Adrenal gland (tissue), 9 donors: ENCODE measurements at regions not wholly inside any gene's neighbourhood (a gene's known extent, or its start where the extent isn't known, plus 50 kb on each side); places are given as distances from the start of the nearest gene placed in this dataset.
A peak's percentile ranks its signal among the peaks of the same experiment; 100 is the strongest.

Experiments
- DNase-seq, 7 donors: peaks; one replicate each; pipeline ENCODE4 v3.0.0-alpha.2; 2019 to 2020
- H3K27ac ChIP-seq, 5 donors: fragments of 200-600 bp; sonication (generic) in 4 of 5; 1 replicate in 3 of 5; 2 replicates in 2 of 5; pipeline versions ENCODE4 v1.5.1 to v1.8.0; 2016 to 2020; ENCODE audit warnings: mild to moderate bottlenecking in 1 of 5
- H3K27me3 ChIP-seq: fragments of 200-600 bp; 2 replicates; pipeline ENCODE4 v1.8.0; 2021
- H3K36me3 ChIP-seq, 2 donors: fragments of 200-600 bp; replicated peaks in 1 of 2; 1 replicate in 1 of 2; 2 replicates in 1 of 2; pipeline versions ENCODE4 v1.5.1 to v1.8.0; 2018 to 2022
- H3K4me1 ChIP-seq, 2 donors: fragments of 200-600 bp; replicated peaks in 1 of 2; 1 replicate in 1 of 2; 2 replicates in 1 of 2; pipeline versions ENCODE4 v1.5.1 to v1.8.0; 2018 to 2021
- H3K4me3 ChIP-seq, 4 donors: fragments of 200-600 bp; sonication (generic) in 3 of 4; one replicate each; pipeline ENCODE4 v1.5.1; 2016 to 2018
- H3K9me3 ChIP-seq, 3 donors: fragments of 200-600 bp; sonication (generic) in 1 of 3; replicated peaks in 1 of 3; 1 replicate in 2 of 3; 2 replicates in 1 of 3; pipeline versions ENCODE4 v1.5.1 to v1.8.0; 2016 to 2021
- POLR2A ChIP-seq, 2 donors: fragments of 450-650 bp; IDR thresholded peaks; one replicate each; pipeline ENCODE4 v1.6.1; 2017; ENCODE audit warnings: antibody characterized with exemption in 2 of 2, mild to moderate bottlenecking in 2 of 2, moderate library complexity in 1 of 2
- WGBS, 4 donors: extraction: QIAGEN DNeasy Blood & Tissue Kit in 2 of 4; methylation state at CpG; one replicate each; pipeline versions ENCODE4 v1.1.5 to v1.1.7; 2013 to 2017; 5-methylcytosine and 5-hydroxymethylcytosine counted together
- intact Hi-C, 2 donors: fragments of 100-400 bp; cut with DNase I; formaldehyde crosslinking; loops; one replicate each; pipeline versions ENCODE4 v1.14.1 to v1.15.0; 2022 to 2023
- TF ChIP-seq, protein P1 (sequence below), 6 experiments: fragments of 450-650 bp in 4 of 6; fragments of 200-600 bp in 2 of 6; sonication (generic) in 1 of 6; IDR thresholded peaks; 1 replicate in 5 of 6; 2 replicates in 1 of 6; pipeline versions ENCODE4 v1.5.1 to v1.8.0; 2016 to 2021; ENCODE audit warnings: antibody characterized with exemption in 6 of 6, mild to moderate bottlenecking in 2 of 6, moderate library complexity in 1 of 6
- donor health status: healthy with polysubstance abuse.
- donor health status: Bipolar disorder and iron deficiency.
- donor health status: DM: yes; HTN: yes; CAD: no.
- donor health status: DM: no; HTN: no; CAD: no.
- donor health status: DM: no; HTN: no; CAD: no.

DNA sequence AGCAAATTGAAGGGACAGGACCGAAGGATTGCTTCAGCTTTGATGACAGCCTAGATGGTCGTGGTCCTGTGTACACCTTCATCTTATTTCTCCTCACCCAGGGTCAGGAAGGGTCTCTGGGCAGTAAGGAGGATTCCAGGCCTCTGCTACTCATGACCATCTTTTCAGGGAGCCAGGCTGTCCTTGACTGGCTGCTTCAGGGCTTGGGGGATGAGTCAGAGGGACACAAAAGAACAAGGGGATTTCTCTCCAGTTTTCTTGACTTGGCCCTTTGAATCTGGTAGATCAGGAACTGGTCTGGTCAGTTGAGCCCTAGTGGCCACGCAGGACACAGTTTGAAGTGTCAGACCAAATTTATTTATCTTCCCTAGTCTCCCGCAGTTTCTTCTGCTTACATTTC is 402.1 kb upstream of the CHD6 start:
- Histone ChIP-seq H3K36me3 (no peaks in the 10 kb centered on the region), H3K4me1 (no peaks in the 10 kb centered on the region), H3K9me3 (no peaks in the 10 kb centered on the region), H3K27me3 (no peaks in the 10 kb centered on the region), H3K4me3 (no peak overlapping the region), H3K27ac (no peak overlapping the region)
- 55 to 67% (median 62%) methylated on average over 4 of the region's 4 CpGs for WGBS, 4 donors
- intact Hi-C loops, result no loop called here
- DNase-seq, result no peak
- TF ChIP-seq POLR2A (IDR thresholded peaks at IDR 0.05), result no peak
- TF ChIP-seq, protein P1, sequence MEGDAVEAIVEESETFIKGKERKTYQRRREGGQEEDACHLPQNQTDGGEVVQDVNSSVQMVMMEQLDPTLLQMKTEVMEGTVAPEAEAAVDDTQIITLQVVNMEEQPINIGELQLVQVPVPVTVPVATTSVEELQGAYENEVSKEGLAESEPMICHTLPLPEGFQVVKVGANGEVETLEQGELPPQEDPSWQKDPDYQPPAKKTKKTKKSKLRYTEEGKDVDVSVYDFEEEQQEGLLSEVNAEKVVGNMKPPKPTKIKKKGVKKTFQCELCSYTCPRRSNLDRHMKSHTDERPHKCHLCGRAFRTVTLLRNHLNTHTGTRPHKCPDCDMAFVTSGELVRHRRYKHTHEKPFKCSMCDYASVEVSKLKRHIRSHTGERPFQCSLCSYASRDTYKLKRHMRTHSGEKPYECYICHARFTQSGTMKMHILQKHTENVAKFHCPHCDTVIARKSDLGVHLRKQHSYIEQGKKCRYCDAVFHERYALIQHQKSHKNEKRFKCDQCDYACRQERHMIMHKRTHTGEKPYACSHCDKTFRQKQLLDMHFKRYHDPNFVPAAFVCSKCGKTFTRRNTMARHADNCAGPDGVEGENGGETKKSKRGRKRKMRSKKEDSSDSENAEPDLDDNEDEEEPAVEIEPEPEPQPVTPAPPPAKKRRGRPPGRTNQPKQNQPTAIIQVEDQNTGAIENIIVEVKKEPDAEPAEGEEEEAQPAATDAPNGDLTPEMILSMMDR (IDR thresholded peaks at IDR 0.05), result no peak

DNA sequence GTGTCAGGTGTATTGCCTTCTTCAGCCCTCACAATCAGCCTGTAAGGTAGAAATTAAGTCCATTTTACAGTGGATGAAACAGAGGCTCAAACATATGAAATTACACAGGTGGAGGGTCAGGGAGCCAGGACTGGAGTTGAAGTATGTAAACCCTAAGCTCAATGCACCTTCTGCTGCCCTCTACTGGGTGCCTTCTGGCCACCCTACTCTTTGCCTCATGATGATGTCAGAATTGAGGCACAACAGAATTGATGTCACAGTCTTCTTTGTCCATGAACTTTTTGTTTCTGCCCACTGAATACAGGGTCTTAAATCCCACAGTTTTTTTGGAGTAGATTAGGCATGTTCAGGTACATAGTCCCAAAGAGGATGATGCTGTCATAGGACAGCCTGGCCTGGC is 400.8 kb upstream of the CHD6 start:
- DNase-seq, result no peak
- TF ChIP-seq, protein P1 (IDR thresholded peaks at IDR 0.05), result peak in 1 of 6 experiments; percentile 9
- TF ChIP-seq POLR2A (IDR thresholded peaks at IDR 0.05), result no peak
- no peaks in the 10 kb centered on the region for H3K9me3 ChIP-seq
- no peak overlapping the region for H3K4me3 ChIP-seq
- no peaks in the 10 kb centered on the region for H3K27me3 ChIP-seq
- no peak overlapping the region for H3K27ac ChIP-seq
- H3K4me1 ChIP-seq, result no peaks in the 10 kb centered on the region
- H3K36me3 ChIP-seq, result no peaks in the 10 kb centered on the region
- intact Hi-C loops, result no loop called here

DNA sequence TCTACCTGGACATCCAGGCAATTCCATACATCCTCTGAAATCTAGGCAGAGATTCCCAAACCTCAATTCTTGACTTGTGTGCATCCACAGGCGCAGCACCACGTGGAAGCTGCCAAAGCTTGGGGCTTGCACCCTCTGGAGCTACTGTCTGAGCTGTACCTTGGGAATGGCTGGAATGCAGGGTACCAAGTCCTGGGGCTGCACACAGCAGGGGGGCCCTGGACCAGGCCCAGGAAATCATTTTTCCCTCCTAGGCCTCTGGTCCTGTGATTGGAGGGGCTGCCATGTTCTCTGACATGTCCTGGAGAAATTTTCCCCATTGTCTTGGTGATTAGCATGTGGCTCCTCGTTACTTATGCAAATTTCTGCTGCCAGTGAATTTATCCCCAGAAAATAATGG is 391.9 kb upstream of the CHD6 start:
- no peak for DNase-seq
- intact Hi-C loops, result no loop called here
- Histone ChIP-seq H3K27ac (no peak overlapping the region), H3K9me3 (no peaks in the 10 kb centered on the region), H3K36me3 (no peaks in the 10 kb centered on the region), H3K27me3 (peaks cover 6% of the 10 kb centered on the region), H3K4me1 (no peaks in the 10 kb centered on the region), H3K4me3 (no peak overlapping the region)
- WGBS, 4 donors, result 64 to 75% (median 72%) methylated on average over 1 to 3 of the region's 3 CpGs
- no peak for TF ChIP-seq POLR2A (IDR thresholded peaks at IDR 0.05)
- TF ChIP-seq, protein P1 (IDR thresholded peaks at IDR 0.05), result no peak

DNA sequence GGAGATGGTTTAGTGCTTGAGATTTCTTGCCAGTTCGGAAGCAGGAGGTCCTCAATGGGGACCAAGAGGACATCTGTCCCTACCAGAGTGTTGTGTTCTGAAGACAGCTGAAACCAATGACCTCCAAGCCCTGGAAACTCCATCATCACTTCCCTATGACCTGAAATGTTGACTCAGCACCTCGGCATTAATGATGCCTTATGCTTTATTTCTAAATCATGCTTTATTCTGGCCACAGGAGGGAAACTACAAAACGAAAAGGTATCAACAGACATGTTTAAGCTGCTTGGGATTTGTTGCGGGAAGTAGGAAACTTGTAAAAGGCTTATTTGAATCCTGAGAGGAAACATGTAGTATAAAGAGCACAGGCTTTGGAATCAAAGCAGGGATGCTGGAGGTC is 389.1 kb upstream of the CHD6 start:
- no peak overlapping the region for H3K4me3 ChIP-seq
- WGBS, 4 donors, result 69 to 80% (median 70%) methylated on average over 4 of the region's 4 CpGs
- H3K9me3 ChIP-seq, result no peaks in the 10 kb centered on the region
- peaks cover 6% of the 10 kb centered on the region for H3K27me3 ChIP-seq
- no peaks in the 10 kb centered on the region for H3K4me1 ChIP-seq
- DNase-seq, result no peak
- TF ChIP-seq, protein P1 (IDR thresholded peaks at IDR 0.05), result no peak
- TF ChIP-seq POLR2A (IDR thresholded peaks at IDR 0.05), result no peak
- H3K36me3 ChIP-seq, result no peaks in the 10 kb centered on the region
- intact Hi-C loops, result no loop called here
- no peak overlapping the region for H3K27ac ChIP-seq
